ENCODE measurements at regions not wholly inside any gene's neighbourhood (a gene's known extent, or its start where the extent isn't known, plus 50 kb on each side); places are given as distances from the start of the nearest gene placed in this dataset.
"Not testable (repeated sequence)": the region's sequence is repeated elsewhere in the genome, so short reads cannot be mapped to it uniquely, and the experiment has no call there.

DNA sequence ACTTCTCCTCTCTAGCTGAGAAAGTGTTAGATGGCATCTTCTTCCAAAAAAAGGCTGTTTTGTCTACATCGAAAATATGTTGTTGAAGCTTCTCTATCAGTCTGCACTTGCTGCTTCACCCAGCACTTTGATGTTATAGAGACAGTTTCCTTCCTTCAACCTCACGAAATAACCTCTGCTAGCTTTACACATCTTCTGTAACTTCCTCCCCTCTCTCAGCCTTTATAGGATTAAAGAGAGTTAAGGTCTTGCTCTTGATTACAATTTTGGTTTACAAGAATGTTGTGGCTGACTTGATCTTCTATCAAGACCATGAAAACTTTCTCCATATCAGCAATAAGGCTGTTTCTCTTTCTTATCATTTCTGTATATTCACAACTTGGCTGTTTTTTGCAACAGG lies 162.4 kb upstream of the OR4C13 start:
- TF ChIP-seq, protein P1, sequence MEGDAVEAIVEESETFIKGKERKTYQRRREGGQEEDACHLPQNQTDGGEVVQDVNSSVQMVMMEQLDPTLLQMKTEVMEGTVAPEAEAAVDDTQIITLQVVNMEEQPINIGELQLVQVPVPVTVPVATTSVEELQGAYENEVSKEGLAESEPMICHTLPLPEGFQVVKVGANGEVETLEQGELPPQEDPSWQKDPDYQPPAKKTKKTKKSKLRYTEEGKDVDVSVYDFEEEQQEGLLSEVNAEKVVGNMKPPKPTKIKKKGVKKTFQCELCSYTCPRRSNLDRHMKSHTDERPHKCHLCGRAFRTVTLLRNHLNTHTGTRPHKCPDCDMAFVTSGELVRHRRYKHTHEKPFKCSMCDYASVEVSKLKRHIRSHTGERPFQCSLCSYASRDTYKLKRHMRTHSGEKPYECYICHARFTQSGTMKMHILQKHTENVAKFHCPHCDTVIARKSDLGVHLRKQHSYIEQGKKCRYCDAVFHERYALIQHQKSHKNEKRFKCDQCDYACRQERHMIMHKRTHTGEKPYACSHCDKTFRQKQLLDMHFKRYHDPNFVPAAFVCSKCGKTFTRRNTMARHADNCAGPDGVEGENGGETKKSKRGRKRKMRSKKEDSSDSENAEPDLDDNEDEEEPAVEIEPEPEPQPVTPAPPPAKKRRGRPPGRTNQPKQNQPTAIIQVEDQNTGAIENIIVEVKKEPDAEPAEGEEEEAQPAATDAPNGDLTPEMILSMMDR (IDR thresholded peaks at IDR 0.05; ENCODE audit: insufficient read depth, low read length) = not testable (repeated sequence)
- TF ChIP-seq, protein P2, sequence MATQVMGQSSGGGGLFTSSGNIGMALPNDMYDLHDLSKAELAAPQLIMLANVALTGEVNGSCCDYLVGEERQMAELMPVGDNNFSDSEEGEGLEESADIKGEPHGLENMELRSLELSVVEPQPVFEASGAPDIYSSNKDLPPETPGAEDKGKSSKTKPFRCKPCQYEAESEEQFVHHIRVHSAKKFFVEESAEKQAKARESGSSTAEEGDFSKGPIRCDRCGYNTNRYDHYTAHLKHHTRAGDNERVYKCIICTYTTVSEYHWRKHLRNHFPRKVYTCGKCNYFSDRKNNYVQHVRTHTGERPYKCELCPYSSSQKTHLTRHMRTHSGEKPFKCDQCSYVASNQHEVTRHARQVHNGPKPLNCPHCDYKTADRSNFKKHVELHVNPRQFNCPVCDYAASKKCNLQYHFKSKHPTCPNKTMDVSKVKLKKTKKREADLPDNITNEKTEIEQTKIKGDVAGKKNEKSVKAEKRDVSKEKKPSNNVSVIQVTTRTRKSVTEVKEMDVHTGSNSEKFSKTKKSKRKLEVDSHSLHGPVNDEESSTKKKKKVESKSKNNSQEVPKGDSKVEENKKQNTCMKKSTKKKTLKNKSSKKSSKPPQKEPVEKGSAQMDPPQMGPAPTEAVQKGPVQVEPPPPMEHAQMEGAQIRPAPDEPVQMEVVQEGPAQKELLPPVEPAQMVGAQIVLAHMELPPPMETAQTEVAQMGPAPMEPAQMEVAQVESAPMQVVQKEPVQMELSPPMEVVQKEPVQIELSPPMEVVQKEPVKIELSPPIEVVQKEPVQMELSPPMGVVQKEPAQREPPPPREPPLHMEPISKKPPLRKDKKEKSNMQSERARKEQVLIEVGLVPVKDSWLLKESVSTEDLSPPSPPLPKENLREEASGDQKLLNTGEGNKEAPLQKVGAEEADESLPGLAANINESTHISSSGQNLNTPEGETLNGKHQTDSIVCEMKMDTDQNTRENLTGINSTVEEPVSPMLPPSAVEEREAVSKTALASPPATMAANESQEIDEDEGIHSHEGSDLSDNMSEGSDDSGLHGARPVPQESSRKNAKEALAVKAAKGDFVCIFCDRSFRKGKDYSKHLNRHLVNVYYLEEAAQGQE (IDR thresholded peaks at IDR 0.05; ENCODE audit: insufficient replicate concordance, low read depth) = not testable (repeated sequence)
- TF ChIP-seq POLR2AphosphoS5 (IDR thresholded peaks at IDR 0.05; ENCODE audit: low read depth); GABPA (IDR thresholded peaks at IDR 0.05; ENCODE audit: low read depth); SPI1 (IDR thresholded peaks at IDR 0.05; ENCODE audit: borderline replicate concordance, low read depth): not testable (repeated sequence)

Measured in HL-60 (cell line).